B cell (primary cell): ENCODE measurements at regions not wholly inside any gene's neighbourhood (a gene's known extent, or its start where the extent isn't known, plus 50 kb on each side); places are given as distances from the start of the nearest gene placed in this dataset.

Experiments used
- ATAC-seq: fragments of 200-7000 bp; cut with Tn5 transposase; one replicate; pipeline ENCODE4 v1.10.0; 2021; ENCODE audit warnings: low read depth, mild to moderate bottlenecking, moderate number of reproducible peaks, moderate library complexity
- CTCF ChIA-PET: fragments of 350-600 bp; sonication (Branson Sonifier 250); formaldehyde crosslinking; loops from one replicate; lab custom pipeline; 2021; ENCODE audit warnings: antibody characterized with exemption, inconsistent platforms; lab: Charles Lee
- POLR2A ChIA-PET: fragments of 350-600 bp; sonication (Branson Sonifier 250); formaldehyde crosslinking; loops from one replicate; lab custom pipeline; 2021; ENCODE audit warnings: antibody characterized with exemption; lab: Charles Lee
- DNase-seq: peaks from one replicate; pipeline ENCODE4 v3.0.0; 2013
- H2AFZ ChIP-seq: 2 replicates; pipeline ENCODE4 v1.6.1; 2012; ENCODE audit warnings: mild to moderate bottlenecking, low read depth, low read length; ENCODE audit not compliant: insufficient read depth, poor library complexity, severe bottlenecking
- H3K27ac ChIP-seq, 2 donors: 1 replicate in 1 of 2; 2 replicates in 1 of 2; pipeline ENCODE4 v1.5.1; 2012 to 2013; ENCODE audit warnings: low read length in 2 of 2, mild to moderate bottlenecking in 2 of 2, moderate library complexity in 1 of 2
- H3K27me3 ChIP-seq, 4 experiments: fragments of 200-600 bp in 1 of 4; sonication (generic) in 1 of 4; replicated peaks in 1 of 4; 1 replicate in 2 of 4; 2 replicates in 2 of 4; pipeline versions ENCODE4 v1.6.1 to v1.7.0; 2013 to 2016; ENCODE audit warnings: low read length in 3 of 4, mild to moderate bottlenecking in 2 of 4, mixed read lengths in 1 of 4, moderate library complexity in 1 of 4; ENCODE audit not compliant: insufficient read depth in 4 of 4, control insufficient read depth in 3 of 4; ENCODE audit errors: control extremely low read depth in 1 of 4
- H3K36me3 ChIP-seq, 2 experiments: replicated peaks in 1 of 2; 1 replicate in 1 of 2; 2 replicates in 1 of 2; pipeline versions ENCODE4 v1.6.1 to v1.7.1; 2013; ENCODE audit warnings: low read length in 1 of 2; ENCODE audit not compliant: insufficient read depth in 2 of 2, control insufficient read depth in 1 of 2; ENCODE audit errors: control extremely low read depth in 1 of 2, extremely low read depth in 1 of 2
- H3K4me1 ChIP-seq, 2 donors: fragments of 200-600 bp in 1 of 2; sonication (generic) in 1 of 2; 1 replicate in 1 of 2; 2 replicates in 1 of 2; pipeline versions ENCODE4 v1.5.1 to v1.6.1; 2013 to 2017; ENCODE audit warnings: low read length in 2 of 2; ENCODE audit not compliant: control insufficient read depth in 2 of 2, insufficient read depth in 2 of 2
- H3K4me2 ChIP-seq: replicated peaks from 2 replicates; pipeline ENCODE3; 2012; ENCODE audit warnings: mild to moderate bottlenecking, low read depth, low read length; ENCODE audit not compliant: poor library complexity, severe bottlenecking
- H3K4me3 ChIP-seq, 5 experiments: fragments of 200-600 bp in 1 of 5; sonication (generic) in 1 of 5; 1 replicate in 3 of 5; 2 replicates in 2 of 5; pipeline versions ENCODE4 v1.5.1 to v1.7.0; 2011 to 2016; ENCODE audit warnings: low read length in 4 of 5, mild to moderate bottlenecking in 4 of 5, low read depth in 2 of 5, control low read depth in 1 of 5, moderate library complexity in 1 of 5; ENCODE audit not compliant: insufficient read depth in 1 of 5; ENCODE audit errors: control extremely low read depth in 1 of 5, extremely low read depth in 1 of 5
- H3K79me2 ChIP-seq: fragments of 200-600 bp; sonication (generic); one replicate; pipeline ENCODE4 v1.6.0; 2016; ENCODE audit warnings: low read length; ENCODE audit not compliant: control insufficient read depth, insufficient read depth
- H3K9ac ChIP-seq: fragments of 200-600 bp; sonication (generic); 2 replicates; pipeline ENCODE4 v1.6.1; 2017; ENCODE audit warnings: mild to moderate bottlenecking, low read length, moderate library complexity
- H3K9me3 ChIP-seq, 3 donors: one replicate each; pipeline versions ENCODE4 v1.6.1 to v1.7.1; 2013; ENCODE audit warnings: low read length in 2 of 3; ENCODE audit not compliant: control insufficient read depth in 2 of 3, insufficient read depth in 1 of 3; ENCODE audit errors: control extremely low read depth in 1 of 3
- H4K20me1 ChIP-seq: 2 replicates; pipeline ENCODE4 v1.6.0; 2012; ENCODE audit warnings: mild to moderate bottlenecking, low read length; ENCODE audit not compliant: insufficient read depth, control insufficient read depth, poor library complexity, severe bottlenecking
- H3K27ac Mint-ChIP-seq: one replicate; pipeline ENCODE4 v1.8.0; 2021; ENCODE audit warnings: mixed read lengths
- H3K27me3 Mint-ChIP-seq: one replicate; pipeline ENCODE4 v1.8.0; 2021; ENCODE audit warnings: mixed read lengths
- H3K4me1 Mint-ChIP-seq: one replicate; pipeline ENCODE4 v1.8.0; 2021; ENCODE audit warnings: mixed read lengths
- H3K4me3 Mint-ChIP-seq: one replicate; pipeline ENCODE4 v1.8.0; 2021; ENCODE audit warnings: mixed read lengths
- H3K9me3 Mint-ChIP-seq: one replicate; pipeline ENCODE4 v1.8.0; 2022; ENCODE audit warnings: mixed read lengths; ENCODE audit not compliant: insufficient read depth
- CTCF ChIP-seq: fragments of 200-600 bp; IDR thresholded peaks from one replicate; pipeline ENCODE4 v1.8.0; 2022; ENCODE audit warnings: antibody characterized with exemption, mild to moderate bottlenecking
- EZH2 ChIP-seq: IDR thresholded peaks from 2 replicates; pipeline ENCODE4 v1.6.1; 2012; ENCODE audit warnings: borderline replicate concordance, low read depth, mild to moderate bottlenecking, moderate library complexity, low read length; ENCODE audit not compliant: insufficient read depth, poor library complexity, severe bottlenecking
- WGBS: methylation state at CpG from one replicate; pipeline ENCODE4 v1.1.5; 2013; ENCODE audit warnings: missing lambda C conversion rate; ENCODE audit not compliant: insufficient coverage; 5-methylcytosine and 5-hydroxymethylcytosine counted together
- intact Hi-C: fragments of 100-400 bp; cut with micrococcal nuclease; formaldehyde crosslinking; loops from one replicate; pipeline ENCODE4 v1.10.0; 2022

- H4K20me1 ChIP-seq: no peaks in the 10 kb centered on the region
- Mint-ChIP-seq H3K27ac (no peak overlapping the region), H3K9me3 (no peaks in the 10 kb centered on the region), H3K4me3 (no peak overlapping the region), H3K27me3 (peaks cover 7% of the 10 kb centered on the region), H3K4me1 (no peaks in the 10 kb centered on the region)
- no peak for DNase-seq
- no peak overlapping the region for H3K9ac ChIP-seq
- H3K27ac ChIP-seq: no peak overlapping the region
- POLR2A ChIA-PET: no interaction called here
- no peaks in the 10 kb centered on the region for H3K36me3 ChIP-seq
- intact Hi-C loops: no loop called here
- no peaks in the 10 kb centered on the region for H3K4me1 ChIP-seq
- CTCF ChIA-PET: no interaction called here
- H3K4me3 ChIP-seq: no peak overlapping the region
- no peaks in the 10 kb centered on the region for H3K27me3 ChIP-seq
- WGBS: 100% methylated on average over 4 of the region's 6 CpGs
- H2AFZ ChIP-seq: no peak overlapping the region
- H3K9me3 ChIP-seq: no peaks in the 10 kb centered on the region
- no peak overlapping the region for H3K4me2 ChIP-seq
- TF ChIP-seq CTCF (no peak), EZH2 (no peak)
- ATAC-seq: no peak
- no peaks in the 10 kb centered on the region for H3K79me2 ChIP-seq
Measured at GRCh38 chr15:81886591-81886990, 159.2 kb downstream of the MEX3B start.

GRCh38 chr15:81886080-81886479 lies 159.7 kb downstream of the MEX3B start:
- 70% methylated on average over 2 of the region's 2 CpGs for WGBS
- no peak overlapping the region for H3K4me3 ChIP-seq
- Mint-ChIP-seq H3K27me3 (peaks cover 7% of the 10 kb centered on the region), H3K27ac (no peak overlapping the region), H3K9me3 (no peaks in the 10 kb centered on the region), H3K4me1 (no peaks in the 10 kb centered on the region), H3K4me3 (no peak overlapping the region)
- H3K9me3 ChIP-seq: no peaks in the 10 kb centered on the region
- no peaks in the 10 kb centered on the region for H3K79me2 ChIP-seq
- no peak overlapping the region for H3K9ac ChIP-seq
- no peaks in the 10 kb centered on the region for H4K20me1 ChIP-seq
- CTCF ChIA-PET: no interaction called here
- H3K36me3 ChIP-seq: no peaks in the 10 kb centered on the region
- intact Hi-C loops: no loop called here
- H3K27ac ChIP-seq: no peak overlapping the region
- H3K4me2 ChIP-seq: no peak overlapping the region
- no peaks in the 10 kb centered on the region for H3K27me3 ChIP-seq
- H2AFZ ChIP-seq: no peak overlapping the region
- no peak for DNase-seq
- H3K4me1 ChIP-seq: no peaks in the 10 kb centered on the region
- ATAC-seq: no peak
- TF ChIP-seq CTCF (no peak), EZH2 (no peak)
- POLR2A ChIA-PET: no interaction called here
